ENCODE measurements at regions not wholly inside any gene's neighbourhood (a gene's known extent, or its start where the extent isn't known, plus 50 kb on each side); places are given as distances from the start of the nearest gene placed in this dataset.

- no peak overlapping the region for H2AFZ ChIP-seq (ENCODE audit: control insufficient read depth, low read length)
- H3K9ac ChIP-seq (ENCODE audit: control insufficient read depth, extremely low read depth, insufficient read depth, low read length) = no peak overlapping the region
- no peak overlapping the region for H3K4me2 ChIP-seq (ENCODE audit: control insufficient read depth, extremely low read depth, insufficient read depth, low read depth, low read length)
- no peaks in the 10 kb centered on the region for H3K36me3 ChIP-seq (ENCODE audit: control insufficient read depth in 2 of 2, extremely low read depth in 1 of 2, insufficient read depth in 2 of 2, low read length in 2 of 2)
- no peaks in the 10 kb centered on the region for H3K9me3 ChIP-seq (ENCODE audit: control insufficient read depth, low read depth, low read length)
- DNase-seq (ENCODE audit: low read depth, low spot score) (no peak), FAIRE-seq (no peak)
- TF ChIP-seq CTCF (optimal IDR thresholded peaks at IDR 0.05 in 1 of 3, IDR thresholded peaks at IDR 0.05 in 1 of 3, conservative IDR thresholded peaks at IDR 0.05 in 1 of 3; ENCODE audit: extremely low read depth in 1 of 3, insufficient read depth in 2 of 3, low read length in 3 of 3) (no peak), EZH2 (IDR thresholded peaks at IDR 0.05; ENCODE audit: low read length) (no peak)
- dilution Hi-C loops (cut with MboI; ENCODE audit: extremely low pct_ligation_motif_present, low sequenced_read_pairs) = no loop called here
- no peak overlapping the region for H3K27ac ChIP-seq (ENCODE audit: control insufficient read depth, insufficient read depth, low read length)
- H3K4me3 ChIP-seq (ENCODE audit: control insufficient read depth in 2 of 3, extremely low read depth in 1 of 3, insufficient read depth in 2 of 3, low read depth in 1 of 3, low read length in 3 of 3) = no peak overlapping the region
- no peaks in the 10 kb centered on the region for H3K79me2 ChIP-seq (ENCODE audit: control insufficient read depth, insufficient read depth, low read length)
- peaks cover 8% of the 10 kb centered on the region for H3K4me1 ChIP-seq (ENCODE audit: control insufficient read depth, extremely low read depth, insufficient read depth, low read length)
- H3K9me1 ChIP-seq (ENCODE audit: control insufficient read depth, extremely low read depth, insufficient read depth, low read length) = no peaks in the 10 kb centered on the region
- H3K27me3 ChIP-seq (ENCODE audit: control insufficient read depth, extremely low read depth, insufficient read depth, low read length) = no peaks in the 10 kb centered on the region
- no peaks in the 10 kb centered on the region for H4K20me1 ChIP-seq (ENCODE audit: control insufficient read depth, extremely low read depth, insufficient read depth, low read length)
Measured at GRCh38 chr5:135149956-135150723, 116.1 kb upstream of the PITX1 start.

GRCh38 chr5:135149229-135149955 lies 115.4 kb upstream of the PITX1 start:
- FAIRE-seq (no peak), DNase-seq (ENCODE audit: low read depth, low spot score) (no peak)
- Histone ChIP-seq H4K20me1 (ENCODE audit: control insufficient read depth, extremely low read depth, insufficient read depth, low read length) (no peaks in the 10 kb centered on the region), H3K4me2 (ENCODE audit: control insufficient read depth, extremely low read depth, insufficient read depth, low read depth, low read length) (no peak overlapping the region), H3K36me3 (ENCODE audit: control insufficient read depth in 2 of 2, extremely low read depth in 1 of 2, insufficient read depth in 2 of 2, low read length in 2 of 2) (no peaks in the 10 kb centered on the region), H2AFZ (ENCODE audit: control insufficient read depth, low read length) (no peak overlapping the region), H3K4me3 (ENCODE audit: control insufficient read depth in 2 of 3, extremely low read depth in 1 of 3, insufficient read depth in 2 of 3, low read depth in 1 of 3, low read length in 3 of 3) (no peak overlapping the region), H3K4me1 (ENCODE audit: control insufficient read depth, extremely low read depth, insufficient read depth, low read length) (peaks cover 8% of the 10 kb centered on the region), H3K27ac (ENCODE audit: control insufficient read depth, insufficient read depth, low read length) (no peak overlapping the region), H3K9me3 (ENCODE audit: control insufficient read depth, low read depth, low read length) (no peaks in the 10 kb centered on the region), H3K9me1 (ENCODE audit: control insufficient read depth, extremely low read depth, insufficient read depth, low read length) (no peaks in the 10 kb centered on the region), H3K79me2 (ENCODE audit: control insufficient read depth, insufficient read depth, low read length) (no peaks in the 10 kb centered on the region), H3K9ac (ENCODE audit: control insufficient read depth, extremely low read depth, insufficient read depth, low read length) (no peak overlapping the region), H3K27me3 (ENCODE audit: control insufficient read depth, extremely low read depth, insufficient read depth, low read length) (no peaks in the 10 kb centered on the region)
- dilution Hi-C loops (cut with MboI; ENCODE audit: extremely low pct_ligation_motif_present, low sequenced_read_pairs) = no loop called here
- TF ChIP-seq CTCF (optimal IDR thresholded peaks at IDR 0.05 in 1 of 3, IDR thresholded peaks at IDR 0.05 in 1 of 3, conservative IDR thresholded peaks at IDR 0.05 in 1 of 3; ENCODE audit: extremely low read depth in 1 of 3, insufficient read depth in 2 of 3, low read length in 3 of 3) (no peak), EZH2 (IDR thresholded peaks at IDR 0.05; ENCODE audit: low read length) (no peak)
